Stimulated activated CD8-positive, alpha-beta memory T cell treated with anti-CD3 and anti-CD28 coated beads, Interleukin-4, amount 100 ng/mL, for 24 hours (primary cell): ENCODE measurements at regions not wholly inside any gene's neighbourhood (a gene's known extent, or its start where the extent isn't known, plus 50 kb on each side); places are given as distances from the start of the nearest gene placed in this dataset.
"Not testable (repeated sequence)": the region's sequence is repeated elsewhere in the genome, so short reads cannot be mapped to it uniquely, and the experiment has no call there.

Source experiments
- DNase-seq: peaks from one replicate; pipeline ENCODE4 v3.0.0-alpha.2; 2020; ENCODE audit warnings: low read depth

- DNase-seq, result no peak
Measured at GRCh38 chr20:22821081-22821727, 213.9 kb upstream of the SSTR4 start.

- no peak for DNase-seq
Measured at GRCh38 chr20:22821796-22822195, 213.3 kb upstream of the SSTR4 start.

GRCh38 chr20:22823119-22823518 is 212.0 kb upstream of the SSTR4 start:
- no peak for DNase-seq

- DNase-seq, result no peak
Measured at GRCh38 chr20:22824077-22824476, 211.0 kb upstream of the SSTR4 start.

- no peak for DNase-seq
Measured at GRCh38 chr20:22825076-22825475, 210.0 kb upstream of the SSTR4 start.

- DNase-seq, result no peak
Measured at GRCh38 chr20:22825546-22825945, 209.6 kb upstream of the SSTR4 start.

GRCh38 chr20:22826306-22827230 is 208.5 kb upstream of the SSTR4 start:
- no peak for DNase-seq

GRCh38 chr20:22827916-22828315 is 207.2 kb upstream of the SSTR4 start:
- DNase-seq, result no peak

GRCh38 chr20:22829356-22829755 is 205.8 kb upstream of the SSTR4 start:
- no peak for DNase-seq

GRCh38 chr20:22830138-22830537 is 205.0 kb upstream of the SSTR4 start:
- no peak for DNase-seq

GRCh38 chr20:22830715-22831114 is 204.4 kb upstream of the SSTR4 start:
- DNase-seq, result not testable (repeated sequence)

- DNase-seq, result no peak
Measured at GRCh38 chr20:22833851-22834250, 201.3 kb upstream of the SSTR4 start.

- no peak for DNase-seq
Measured at GRCh38 chr20:22834651-22835256, 200.4 kb upstream of the SSTR4 start.

- DNase-seq, result no peak
Measured at GRCh38 chr20:22836211-22836610, 198.9 kb upstream of the SSTR4 start.

- no peak for DNase-seq
Measured at GRCh38 chr20:22836877-22837276, 198.2 kb upstream of the SSTR4 start.

GRCh38 chr20:22838001-22838400 is 197.1 kb upstream of the SSTR4 start:
- no peak for DNase-seq

GRCh38 chr20:22841846-22842245 is 193.3 kb upstream of the SSTR4 start:
- DNase-seq, result no peak

GRCh38 chr20:22842793-22843192 is 192.3 kb upstream of the SSTR4 start:
- DNase-seq, result no peak

- DNase-seq, result no peak
Measured at GRCh38 chr20:22844959-22845358, 190.2 kb upstream of the SSTR4 start.

GRCh38 chr20:22846863-22847262 is 188.2 kb upstream of the SSTR4 start:
- no peak for DNase-seq

GRCh38 chr20:22848364-22848763 is 186.7 kb upstream of the SSTR4 start:
- no peak for DNase-seq

GRCh38 chr20:22851679-22852346 is 183.3 kb upstream of the SSTR4 start:
- not testable (repeated sequence) for DNase-seq
